Stimulated activated CD4-positive, alpha-beta T cell treated with anti-CD3 and anti-CD28 coated beads, Interleukin-1b, Interleukin-23, amount 100 ng/mL, for 48 hours (primary cell): ENCODE measurements at regions not wholly inside any gene's neighbourhood (a gene's known extent, or its start where the extent isn't known, plus 50 kb on each side); places are given as distances from the start of the nearest gene placed in this dataset.

Experiments used
- DNase-seq: peaks from one replicate; pipeline ENCODE4 v3.0.0-alpha.2; 2020

GRCh38 chr10:121404611-121405010, 193.6 kb downstream of the FGFR2 start:
- DNase-seq, result no peak

- no peak for DNase-seq
Observed at GRCh38 chr10:121405096-121405495, 193.1 kb downstream of the FGFR2 start.

- no peak for DNase-seq
Observed at GRCh38 chr10:121405549-121405948, 192.7 kb downstream of the FGFR2 start.

- DNase-seq, result no peak
Observed at GRCh38 chr10:121405953-121406352, 192.3 kb downstream of the FGFR2 start.

GRCh38 chr10:121406823-121407545, 191.3 kb downstream of the FGFR2 start:
- DNase-seq, result no peak

GRCh38 chr10:121409466-121410104, 188.7 kb downstream of the FGFR2 start:
- DNase-seq, result no peak

GRCh38 chr10:121411004-121411403, 187.2 kb downstream of the FGFR2 start:
- DNase-seq, result no peak

- DNase-seq, result no peak
Observed at GRCh38 chr10:121413951-121414350, 184.3 kb downstream of the FGFR2 start.

GRCh38 chr10:121414366-121415062, 183.7 kb downstream of the FGFR2 start:
- no peak for DNase-seq

- DNase-seq, result no peak
Observed at GRCh38 chr10:121415063-121415399, 183.2 kb downstream of the FGFR2 start.

- no peak for DNase-seq
Observed at GRCh38 chr10:121416071-121416470, 182.2 kb downstream of the FGFR2 start.

GRCh38 chr10:121417298-121417697, 180.9 kb downstream of the FGFR2 start:
- DNase-seq, result no peak

GRCh38 chr10:121418126-121418777, 180.0 kb downstream of the FGFR2 start:
- no peak for DNase-seq

GRCh38 chr10:121420006-121420405, 178.2 kb downstream of the FGFR2 start:
- DNase-seq, result no peak

- DNase-seq, result no peak
Observed at GRCh38 chr10:121422096-121422495, 176.1 kb downstream of the FGFR2 start.

- no peak for DNase-seq
Observed at GRCh38 chr10:121425623-121426022, 172.6 kb downstream of the FGFR2 start.

GRCh38 chr10:121426307-121426706, 171.9 kb downstream of the FGFR2 start:
- DNase-seq, result no peak
